IPS-11a (cell line): ENCODE measurements at regions not wholly inside any gene's neighbourhood (a gene's known extent, or its start where the extent isn't known, plus 50 kb on each side); places are given as distances from the start of the nearest gene placed in this dataset.

Source experiments
- H3K4me3 ChIP-seq: one replicate; pipeline ENCODE4 v1.5.1; 2013; ENCODE audit warnings: low read depth, low read length, control low read depth

GRCh38 chr6:138550346-138550767 is 51.1 kb upstream of the NHSL1 start:
- no peak overlapping the region for H3K4me3 ChIP-seq

- no peak overlapping the region for H3K4me3 ChIP-seq
Measured at GRCh38 chr6:138554146-138554545, 54.9 kb upstream of the NHSL1 start.

GRCh38 chr6:138555421-138555988 is 56.2 kb upstream of the NHSL1 start:
- no peak overlapping the region for H3K4me3 ChIP-seq

- no peak overlapping the region for H3K4me3 ChIP-seq
Measured at GRCh38 chr6:138557147-138557546, 57.9 kb upstream of the NHSL1 start.

- no peak overlapping the region for H3K4me3 ChIP-seq
Measured at GRCh38 chr6:138559143-138559542, 59.8 kb upstream of the NHSL1 start.

GRCh38 chr6:138560130-138560860 is 61.0 kb upstream of the NHSL1 start:
- no peak overlapping the region for H3K4me3 ChIP-seq

- no peak overlapping the region for H3K4me3 ChIP-seq
Measured at GRCh38 chr6:138562691-138563090, 63.4 kb upstream of the NHSL1 start.

GRCh38 chr6:138563231-138563630 is 63.9 kb upstream of the NHSL1 start:
- H3K4me3 ChIP-seq, result no peak overlapping the region

- H3K4me3 ChIP-seq, result no peak overlapping the region
Measured at GRCh38 chr6:138563650-138564049, 64.4 kb upstream of the NHSL1 start.

GRCh38 chr6:138564170-138564721 is 65.0 kb upstream of the NHSL1 start:
- H3K4me3 ChIP-seq, result no peak overlapping the region

GRCh38 chr6:138567052-138567451 is 67.8 kb upstream of the NHSL1 start:
- H3K4me3 ChIP-seq, result no peak overlapping the region

GRCh38 chr6:138568997-138569396 is 69.7 kb upstream of the NHSL1 start:
- no peak overlapping the region for H3K4me3 ChIP-seq

GRCh38 chr6:138569554-138569953 is 70.3 kb upstream of the NHSL1 start:
- no peak overlapping the region for H3K4me3 ChIP-seq

GRCh38 chr6:138569970-138570724 is 70.9 kb upstream of the NHSL1 start:
- no peak overlapping the region for H3K4me3 ChIP-seq

- H3K4me3 ChIP-seq, result no peak overlapping the region
Measured at GRCh38 chr6:138570725-138571029, 71.4 kb upstream of the NHSL1 start.

GRCh38 chr6:138571181-138571580 is 71.9 kb upstream of the NHSL1 start:
- no peak overlapping the region for H3K4me3 ChIP-seq

GRCh38 chr6:138571585-138572166 is 72.4 kb upstream of the NHSL1 start:
- peak overlapping the region; percentile 9 for H3K4me3 ChIP-seq

GRCh38 chr6:138572167-138572875 is 73.0 kb upstream of the NHSL1 start:
- peak overlapping the region; percentile 8 for H3K4me3 ChIP-seq

GRCh38 chr6:138572885-138573284 is 73.6 kb upstream of the NHSL1 start:
- no peak overlapping the region for H3K4me3 ChIP-seq

GRCh38 chr6:138575257-138575656 is 76.0 kb upstream of the NHSL1 start:
- no peak overlapping the region for H3K4me3 ChIP-seq

- H3K4me3 ChIP-seq, result no peak overlapping the region
Measured at GRCh38 chr6:138576313-138576712, 77.0 kb upstream of the NHSL1 start.
